ENCODE measurements at regions not wholly inside any gene's neighbourhood (a gene's known extent, or its start where the extent isn't known, plus 50 kb on each side); places are given as distances from the start of the nearest gene placed in this dataset.
"Not testable (repeated sequence)": the region's sequence is repeated elsewhere in the genome, so short reads cannot be mapped to it uniquely, and the experiment has no call there.

- no peak for DNase-seq
Measured at GRCh38 chr9:17846948-17847655, 268.2 kb downstream of the SH3GL2 start.

- no peak for DNase-seq
Measured at GRCh38 chr9:17847908-17848307, 269.0 kb downstream of the SH3GL2 start.

GRCh38 chr9:17852108-17852507 is 273.2 kb downstream of the SH3GL2 start:
- no peak for DNase-seq

GRCh38 chr9:17854487-17854886 is 275.6 kb downstream of the SH3GL2 start:
- DNase-seq = no peak

- no peak for DNase-seq
Measured at GRCh38 chr9:17856995-17857394, 278.1 kb downstream of the SH3GL2 start.

GRCh38 chr9:17859228-17859627 is 280.4 kb downstream of the SH3GL2 start:
- no peak for DNase-seq

GRCh38 chr9:17859987-17860386 is 281.1 kb downstream of the SH3GL2 start:
- DNase-seq = no peak

GRCh38 chr9:17862101-17862500 is 283.2 kb downstream of the SH3GL2 start:
- no peak for DNase-seq

- no peak for DNase-seq
Measured at GRCh38 chr9:17862629-17863028, 283.8 kb downstream of the SH3GL2 start.

GRCh38 chr9:17863213-17863883 is 284.5 kb downstream of the SH3GL2 start:
- no peak for DNase-seq

- no peak for DNase-seq
Measured at GRCh38 chr9:17863924-17864323, 285.1 kb downstream of the SH3GL2 start.

- DNase-seq = no peak
Measured at GRCh38 chr9:17864951-17865350, 286.1 kb downstream of the SH3GL2 start.

GRCh38 chr9:17865881-17866280 is 287.0 kb downstream of the SH3GL2 start:
- no peak for DNase-seq

GRCh38 chr9:17870722-17871121 is 291.9 kb downstream of the SH3GL2 start:
- no peak for DNase-seq

GRCh38 chr9:17871213-17871890 is 292.5 kb downstream of the SH3GL2 start:
- DNase-seq = no peak

- no peak for DNase-seq
Measured at GRCh38 chr9:17875886-17876285, 297.0 kb downstream of the SH3GL2 start.

GRCh38 chr9:17876687-17877086 is 297.8 kb downstream of the SH3GL2 start:
- no peak for DNase-seq

GRCh38 chr9:17878810-17879370 is 300.0 kb downstream of the SH3GL2 start:
- no peak for DNase-seq

- DNase-seq = no peak
Measured at GRCh38 chr9:17881371-17881770, 302.5 kb downstream of the SH3GL2 start.

- no peak for DNase-seq
Measured at GRCh38 chr9:17882688-17883594, 304.1 kb downstream of the SH3GL2 start.

GRCh38 chr9:17888066-17888465 is 309.2 kb downstream of the SH3GL2 start:
- DNase-seq = no peak

- not testable (repeated sequence) for DNase-seq
Measured at GRCh38 chr9:17888964-17889363, 310.1 kb downstream of the SH3GL2 start.

Data from CD4-positive, alpha-beta T cell treated with Interleukin-21 for 1 hour (primary cell).